ENCODE measurements at regions not wholly inside any gene's neighbourhood (a gene's known extent, or its start where the extent isn't known, plus 50 kb on each side); places are given as distances from the start of the nearest gene placed in this dataset.

- H3K27ac Mint-ChIP-seq: no peak overlapping the region
- peaks cover 9% of the 10 kb centered on the region for H3K9me3 Mint-ChIP-seq
- no peaks in the 10 kb centered on the region for H3K36me3 Mint-ChIP-seq (ENCODE audit: low read depth)
- peaks cover 17% of the 10 kb centered on the region for H3K27me3 Mint-ChIP-seq
- H3K4me3 Mint-ChIP-seq: no peak overlapping the region
- no peaks in the 10 kb centered on the region for H3K4me1 Mint-ChIP-seq (ENCODE audit: low read depth)
- no peak for DNase-seq
Measured at GRCh38 chr14:71308671-71309070, 401.4 kb downstream of the PCNX1 start.

GRCh38 chr14:71309756-71310155 lies 402.5 kb downstream of the PCNX1 start:
- no peak overlapping the region for H3K27ac Mint-ChIP-seq
- DNase-seq: no peak
- H3K27me3 Mint-ChIP-seq: peaks cover 17% of the 10 kb centered on the region
- H3K9me3 Mint-ChIP-seq: peaks cover 6% of the 10 kb centered on the region
- no peaks in the 10 kb centered on the region for H3K36me3 Mint-ChIP-seq (ENCODE audit: low read depth)
- no peaks in the 10 kb centered on the region for H3K4me1 Mint-ChIP-seq (ENCODE audit: low read depth)
- H3K4me3 Mint-ChIP-seq: no peak overlapping the region

- peaks cover 17% of the 10 kb centered on the region for H3K27me3 Mint-ChIP-seq
- no peak for DNase-seq
- H3K9me3 Mint-ChIP-seq: no peaks in the 10 kb centered on the region
- H3K4me3 Mint-ChIP-seq: no peak overlapping the region
- no peak overlapping the region for H3K27ac Mint-ChIP-seq
- H3K4me1 Mint-ChIP-seq (ENCODE audit: low read depth): no peaks in the 10 kb centered on the region
- no peaks in the 10 kb centered on the region for H3K36me3 Mint-ChIP-seq (ENCODE audit: low read depth)
Measured at GRCh38 chr14:71311061-71311460, 403.8 kb downstream of the PCNX1 start.

GRCh38 chr14:71314717-71315116 lies 407.5 kb downstream of the PCNX1 start:
- Mint-ChIP-seq H3K36me3 (ENCODE audit: low read depth) (no peaks in the 10 kb centered on the region), H3K27ac (no peak overlapping the region), H3K9me3 (no peaks in the 10 kb centered on the region)

GRCh38 chr14:71317385-71318096 lies 410.3 kb downstream of the PCNX1 start:
- Mint-ChIP-seq H3K27me3 (no peaks in the 10 kb centered on the region), H3K4me1 (ENCODE audit: low read depth) (peaks cover 19% of the 10 kb centered on the region), H3K36me3 (ENCODE audit: low read depth) (peaks cover 8% of the 10 kb centered on the region), H3K27ac (no peak overlapping the region), H3K4me3 (no peak overlapping the region), H3K9me3 (no peaks in the 10 kb centered on the region)
- DNase-seq: no peak

More at GRCh38 chr14:71314717-71315116, 407.5 kb downstream of the PCNX1 start:
- no peak overlapping the region for H3K4me3 Mint-ChIP-seq
- no peak for DNase-seq
- H3K27me3 Mint-ChIP-seq: peaks cover 7% of the 10 kb centered on the region
- peaks cover 7% of the 10 kb centered on the region for H3K4me1 Mint-ChIP-seq (ENCODE audit: low read depth)

GRCh38 chr14:71318097-71318459 lies 410.8 kb downstream of the PCNX1 start:
- no peak for DNase-seq
- Mint-ChIP-seq H3K9me3 (no peaks in the 10 kb centered on the region), H3K36me3 (ENCODE audit: low read depth) (peaks cover 8% of the 10 kb centered on the region), H3K4me3 (no peak overlapping the region), H3K27me3 (no peaks in the 10 kb centered on the region), H3K27ac (no peak overlapping the region), H3K4me1 (ENCODE audit: low read depth) (peaks cover 25% of the 10 kb centered on the region)

GRCh38 chr14:71319666-71320065 lies 412.4 kb downstream of the PCNX1 start:
- peaks cover 39% of the 10 kb centered on the region for H3K4me1 Mint-ChIP-seq (ENCODE audit: low read depth)
- H3K4me3 Mint-ChIP-seq: peak overlapping the region; percentile 91
- H3K27ac Mint-ChIP-seq: peak overlapping the region; percentile 96
- peaks cover 8% of the 10 kb centered on the region for H3K36me3 Mint-ChIP-seq (ENCODE audit: low read depth)
- H3K9me3 Mint-ChIP-seq: no peaks in the 10 kb centered on the region
- no peak for DNase-seq
- H3K27me3 Mint-ChIP-seq: no peaks in the 10 kb centered on the region

GRCh38 chr14:71320107-71320733 lies 413.0 kb downstream of the PCNX1 start, which contains the start of gene SIPA1L1:
Gene SIPA1L1, plus strand, starts transcription at chr14:71320476.
- Mint-ChIP-seq H3K36me3 (ENCODE audit: low read depth) (peaks cover 8% of the 10 kb centered on the region), H3K9me3 (no peaks in the 10 kb centered on the region), H3K27ac (peak within 1 kb of the TSS; percentile 96), H3K4me1 (ENCODE audit: low read depth) (peaks cover 45% of the 10 kb centered on the region), H3K27me3 (no peaks in the 10 kb centered on the region), H3K4me3 (peak within 1 kb of the TSS; percentile 91)
- peak; percentile 97 for DNase-seq

- DNase-seq: peak; percentile 81
- H3K9me3 Mint-ChIP-seq: no peaks in the 10 kb centered on the region
- peak overlapping the region; percentile 91 for H3K4me3 Mint-ChIP-seq
- peak overlapping the region; percentile 96 for H3K27ac Mint-ChIP-seq
- H3K4me1 Mint-ChIP-seq (ENCODE audit: low read depth): peaks cover 52% of the 10 kb centered on the region
- no peaks in the 10 kb centered on the region for H3K27me3 Mint-ChIP-seq
- H3K36me3 Mint-ChIP-seq (ENCODE audit: low read depth): peaks cover 14% of the 10 kb centered on the region
Measured at GRCh38 chr14:71320734-71321573, 413.7 kb downstream of the PCNX1 start.

GRCh38 chr14:71321574-71322315 lies 414.5 kb downstream of the PCNX1 start:
- Mint-ChIP-seq H3K27me3 (no peaks in the 10 kb centered on the region), H3K27ac (peak overlapping the region; percentile 89), H3K4me1 (ENCODE audit: low read depth) (peaks cover 57% of the 10 kb centered on the region), H3K4me3 (peak overlapping the region; percentile 91), H3K9me3 (no peaks in the 10 kb centered on the region), H3K36me3 (ENCODE audit: low read depth) (peaks cover 14% of the 10 kb centered on the region)
- no peak for DNase-seq

- no peak for DNase-seq
- Mint-ChIP-seq H3K4me1 (ENCODE audit: low read depth) (peaks cover 62% of the 10 kb centered on the region), H3K27ac (no peak overlapping the region), H3K36me3 (ENCODE audit: low read depth) (peaks cover 17% of the 10 kb centered on the region), H3K9me3 (no peaks in the 10 kb centered on the region), H3K27me3 (no peaks in the 10 kb centered on the region), H3K4me3 (peak overlapping the region; percentile 91)
Measured at GRCh38 chr14:71322655-71323250, 415.5 kb downstream of the PCNX1 start.

- H3K4me1 Mint-ChIP-seq (ENCODE audit: low read depth): peaks cover 71% of the 10 kb centered on the region
- peak overlapping the region; percentile 35 for H3K4me3 Mint-ChIP-seq
- DNase-seq: no peak
- H3K27me3 Mint-ChIP-seq: no peaks in the 10 kb centered on the region
- H3K36me3 Mint-ChIP-seq (ENCODE audit: low read depth): peaks cover 21% of the 10 kb centered on the region
- H3K27ac Mint-ChIP-seq: peak overlapping the region; percentile 76
- no peaks in the 10 kb centered on the region for H3K9me3 Mint-ChIP-seq
Measured at GRCh38 chr14:71324767-71325272, 417.6 kb downstream of the PCNX1 start.

GRCh38 chr14:71327691-71328090 lies 420.4 kb downstream of the PCNX1 start:
- Mint-ChIP-seq H3K4me1 (ENCODE audit: low read depth) (peaks cover 84% of the 10 kb centered on the region), H3K9me3 (no peaks in the 10 kb centered on the region), H3K4me3 (no peak overlapping the region), H3K36me3 (ENCODE audit: low read depth) (peaks cover 33% of the 10 kb centered on the region), H3K27me3 (no peaks in the 10 kb centered on the region), H3K27ac (no peak overlapping the region)
- DNase-seq: no peak

GRCh38 chr14:71328183-71328582 lies 420.9 kb downstream of the PCNX1 start:
- Mint-ChIP-seq H3K27ac (peak overlapping the region; percentile 16), H3K27me3 (no peaks in the 10 kb centered on the region), H3K9me3 (no peaks in the 10 kb centered on the region), H3K4me3 (no peak overlapping the region), H3K36me3 (ENCODE audit: low read depth) (peaks cover 33% of the 10 kb centered on the region), H3K4me1 (ENCODE audit: low read depth) (peaks cover 82% of the 10 kb centered on the region)
- no peak for DNase-seq

Data from activated T-cell treated with anti-CD3 and anti-CD28 coated beads, Interleukin-2, amount 50 U/mL, for 24 hours (primary cell).